Skeletal muscle tissue (tissue), 3 donors: ENCODE measurements at regions not wholly inside any gene's neighbourhood (a gene's known extent, or its start where the extent isn't known, plus 50 kb on each side); places are given as distances from the start of the nearest gene placed in this dataset.
"Not testable (repeated sequence)": the region's sequence is repeated elsewhere in the genome, so short reads cannot be mapped to it uniquely, and the experiment has no call there.

Experiments
- H3K27ac ChIP-seq: one replicate; pipeline ENCODE4 v1.7.0; 2013; ENCODE audit warnings: mild to moderate bottlenecking, low read depth, low read length, inconsistent platforms
- H3K27me3 ChIP-seq, 3 donors: one replicate each; pipeline ENCODE4 v1.7.0; 2013; ENCODE audit warnings: low read length in 3 of 3; ENCODE audit not compliant: control insufficient read depth in 3 of 3, insufficient read depth in 3 of 3
- H3K36me3 ChIP-seq, 3 donors: one replicate each; pipeline ENCODE4 v1.7.0; 2013; ENCODE audit warnings: low read length in 3 of 3; ENCODE audit not compliant: control insufficient read depth in 3 of 3, insufficient read depth in 3 of 3
- H3K4me1 ChIP-seq, 3 donors: one replicate each; pipeline ENCODE4 v1.7.0; 2013; ENCODE audit warnings: low read length in 3 of 3, mild to moderate bottlenecking in 3 of 3; ENCODE audit not compliant: control insufficient read depth in 3 of 3, insufficient read depth in 3 of 3
- H3K4me3 ChIP-seq, 3 donors: one replicate each; pipeline ENCODE4 v1.7.0; 2013; ENCODE audit warnings: low read length in 3 of 3
- H3K9ac ChIP-seq, 3 donors: one replicate each; pipeline ENCODE4 v1.7.0; 2013; ENCODE audit warnings: low read length in 3 of 3, mild to moderate bottlenecking in 3 of 3, moderate library complexity in 2 of 3, low read depth in 1 of 3
- H3K9me3 ChIP-seq, 3 donors: one replicate each; pipeline ENCODE4 v1.7.0; 2013; ENCODE audit warnings: low read length in 3 of 3; ENCODE audit not compliant: control insufficient read depth in 3 of 3
- donor health status: Osteomylitis.

DNA sequence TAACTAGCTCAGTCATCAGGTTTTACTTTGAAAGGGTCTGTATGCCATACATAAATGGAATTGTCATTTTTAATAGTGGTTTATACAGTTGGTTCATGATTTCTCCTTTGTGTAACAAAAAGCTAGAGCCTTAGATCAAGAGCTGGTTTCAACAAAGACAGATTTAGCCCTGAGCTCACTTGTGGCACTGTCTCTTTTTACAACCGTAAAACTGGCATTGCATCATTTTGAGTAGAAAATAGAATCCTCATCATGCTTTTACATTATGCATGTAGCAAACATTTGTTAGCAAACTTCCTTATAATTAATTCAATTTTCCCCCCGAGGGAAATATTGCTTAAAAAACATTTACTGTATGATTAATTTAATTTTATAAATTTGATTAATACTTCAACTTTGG lies 1871.5 kb downstream of the ARAP2 start:
- H3K27ac ChIP-seq = no peak overlapping the region
- H3K9ac ChIP-seq = no peak overlapping the region
- H3K36me3 ChIP-seq = no peaks in the 10 kb centered on the region
- H3K9me3 ChIP-seq = no peaks in the 10 kb centered on the region
- no peak overlapping the region for H3K4me3 ChIP-seq
- no peaks in the 10 kb centered on the region for H3K4me1 ChIP-seq
- H3K27me3 ChIP-seq = no peaks in the 10 kb centered on the region

DNA sequence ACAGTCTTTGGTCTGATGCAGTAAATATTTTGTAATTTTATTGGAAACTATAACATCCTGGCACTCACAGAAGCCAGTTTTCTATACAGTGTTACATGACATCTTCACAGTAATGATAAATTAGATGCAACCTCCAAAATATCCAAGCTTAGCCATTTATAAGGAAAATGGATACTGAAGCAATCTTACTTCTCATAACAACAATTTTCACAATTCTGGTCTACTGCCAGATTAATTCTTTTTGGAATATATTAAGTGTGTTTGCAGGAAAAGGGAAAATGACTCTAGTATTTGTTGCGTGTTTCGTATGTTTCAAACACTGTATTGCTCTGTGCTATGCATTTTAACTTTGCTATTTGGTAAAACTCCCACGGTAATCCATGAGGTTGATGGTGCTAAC lies 1870.9 kb downstream of the ARAP2 start:
- no peaks in the 10 kb centered on the region for H3K9me3 ChIP-seq
- no peak overlapping the region for H3K27ac ChIP-seq
- no peak overlapping the region for H3K9ac ChIP-seq
- no peaks in the 10 kb centered on the region for H3K27me3 ChIP-seq
- H3K4me1 ChIP-seq = no peaks in the 10 kb centered on the region
- no peaks in the 10 kb centered on the region for H3K36me3 ChIP-seq
- no peak overlapping the region for H3K4me3 ChIP-seq

DNA sequence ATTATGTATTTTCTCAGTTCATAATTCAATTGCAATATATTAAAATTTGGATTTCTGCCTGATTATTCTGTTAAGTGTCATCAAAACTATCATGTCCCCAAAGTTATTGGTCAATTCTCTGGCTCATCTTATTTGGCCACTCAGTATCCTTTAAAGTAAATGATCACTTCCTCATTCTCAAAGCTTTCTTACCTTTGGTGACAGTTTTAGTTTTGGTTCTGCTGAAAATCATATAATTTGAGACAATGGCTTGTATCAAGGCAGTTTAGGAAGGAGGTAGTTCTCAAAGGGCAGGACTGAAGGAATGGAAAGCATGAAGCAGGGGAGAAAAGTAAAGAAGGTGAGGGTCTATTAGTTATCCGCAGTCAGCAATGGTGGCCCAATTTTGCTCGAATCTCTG lies 1832.1 kb downstream of the ARAP2 start:
- Histone ChIP-seq H3K9ac (no peak overlapping the region), H3K9me3 (peaks cover 0 to 4% (median 2%) of the 10 kb centered on the region in 3 donors), H3K36me3 (no peaks in the 10 kb centered on the region), H3K27me3 (no peaks in the 10 kb centered on the region), H3K4me1 (no peaks in the 10 kb centered on the region), H3K4me3 (no peak overlapping the region), H3K27ac (no peak overlapping the region)

DNA sequence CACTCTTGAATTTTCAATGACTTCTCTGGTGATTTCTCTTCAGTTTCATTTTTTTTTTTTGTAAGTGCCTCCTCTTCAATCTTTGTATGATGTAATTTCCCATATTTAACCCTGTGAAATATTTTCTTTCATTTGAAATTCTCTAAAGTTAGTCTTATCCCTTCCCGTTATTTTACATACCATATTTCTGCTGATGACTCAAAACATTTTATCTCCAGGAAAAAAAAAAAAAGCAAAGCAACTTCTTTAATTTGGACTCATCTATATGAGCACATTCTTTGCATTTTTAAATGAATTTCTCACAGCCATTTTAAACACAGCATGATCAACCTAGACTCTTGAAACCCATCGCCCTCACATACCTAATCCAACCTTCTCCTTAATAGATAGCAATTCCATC lies 1831.4 kb downstream of the ARAP2 start:
- H3K27ac ChIP-seq = no peak overlapping the region
- H3K27me3 ChIP-seq = no peaks in the 10 kb centered on the region
- no peaks in the 10 kb centered on the region for H3K36me3 ChIP-seq
- H3K4me1 ChIP-seq = no peaks in the 10 kb centered on the region
- no peak overlapping the region for H3K9ac ChIP-seq
- H3K9me3 ChIP-seq = peaks cover 0 to 4% (median 2%) of the 10 kb centered on the region in 3 donors
- H3K4me3 ChIP-seq = no peak overlapping the region

DNA sequence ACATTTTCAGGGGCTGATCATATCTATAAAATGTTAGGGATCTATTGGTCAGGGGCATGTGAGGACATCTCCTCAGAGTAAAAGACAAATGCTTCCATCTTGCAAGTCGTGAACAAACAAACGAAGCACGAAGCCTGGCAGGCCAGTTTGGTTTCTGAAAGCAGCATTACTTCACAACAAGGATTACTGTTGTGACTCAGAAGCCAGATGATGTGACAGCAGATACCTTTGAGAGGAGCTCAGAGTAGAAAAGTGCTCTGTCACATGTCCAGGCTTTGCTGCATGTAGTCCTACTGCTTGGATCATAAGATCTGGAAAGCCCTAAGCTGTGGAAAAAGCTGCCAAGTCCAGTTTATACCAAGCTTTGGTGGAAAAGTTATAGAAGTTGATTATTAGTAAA lies 1827.2 kb downstream of the ARAP2 start:
- Histone ChIP-seq H3K9me3 (no peaks in the 10 kb centered on the region), H3K27ac (no peak overlapping the region), H3K4me1 (no peaks in the 10 kb centered on the region), H3K36me3 (no peaks in the 10 kb centered on the region), H3K4me3 (no peak overlapping the region), H3K9ac (no peak overlapping the region), H3K27me3 (no peaks in the 10 kb centered on the region)

DNA sequence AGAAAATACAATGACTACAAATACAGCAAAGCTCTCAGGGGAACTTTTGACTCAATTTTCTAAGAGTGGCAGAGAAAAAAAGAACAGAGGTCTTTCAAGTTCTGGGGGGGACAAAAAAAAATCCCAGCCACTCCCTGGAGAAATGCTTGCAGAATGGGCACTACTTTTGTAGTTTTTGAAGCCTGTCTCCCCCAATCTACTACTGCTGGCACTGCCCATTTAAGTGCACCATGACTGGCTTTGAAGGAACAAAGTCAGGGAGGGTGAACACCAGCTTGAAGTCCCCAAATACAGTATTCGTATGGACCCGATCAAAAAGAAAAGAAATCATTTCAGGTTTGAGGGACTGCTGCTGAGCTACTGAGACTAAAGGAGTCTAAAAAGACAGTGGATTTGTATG lies 1824.4 kb downstream of the ARAP2 start:
- no peaks in the 10 kb centered on the region for H3K36me3 ChIP-seq
- H3K27ac ChIP-seq = no peak overlapping the region
- H3K27me3 ChIP-seq = no peaks in the 10 kb centered on the region

DNA sequence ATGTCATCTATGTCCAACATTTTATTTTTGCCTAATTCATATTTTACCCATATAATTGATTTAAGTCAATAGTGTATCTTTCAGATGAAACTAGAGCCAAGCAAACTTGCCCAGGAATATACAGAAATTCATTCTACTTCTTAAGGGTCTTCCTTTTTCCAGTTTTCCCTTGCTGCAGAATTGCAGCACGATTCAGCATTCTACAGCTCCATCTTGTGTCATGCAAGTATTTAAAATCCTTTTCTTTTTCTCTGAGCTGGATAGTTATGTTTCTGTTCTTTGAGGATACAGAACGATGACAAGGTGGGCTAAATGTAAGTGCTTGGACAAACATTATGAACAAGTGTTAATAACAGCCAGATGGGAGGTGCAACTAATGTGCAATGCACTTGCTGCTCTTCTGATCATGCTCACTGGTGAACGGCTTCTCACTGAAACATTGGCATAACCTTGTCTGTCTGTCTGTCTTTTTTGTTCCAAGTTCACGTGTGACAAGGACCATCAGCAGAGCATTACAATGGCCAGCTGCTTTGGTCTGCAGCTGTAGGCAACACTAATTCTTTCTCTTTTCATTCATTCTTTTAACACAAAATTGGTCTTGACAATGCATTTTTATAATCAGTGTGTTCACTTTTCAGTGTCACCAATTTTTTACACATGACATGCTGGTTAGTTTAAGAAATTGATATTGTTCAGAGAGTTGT lies 1821.7 kb downstream of the ARAP2 start:
- H3K27me3 ChIP-seq = no peaks in the 10 kb centered on the region
- H3K27ac ChIP-seq = no peak overlapping the region
- no peaks in the 10 kb centered on the region for H3K4me1 ChIP-seq
- no peaks in the 10 kb centered on the region for H3K9me3 ChIP-seq
- no peaks in the 10 kb centered on the region for H3K36me3 ChIP-seq
- no peak overlapping the region for H3K4me3 ChIP-seq
- H3K9ac ChIP-seq = no peak overlapping the region

More for the DNA sequence above, 1824.4 kb downstream of the ARAP2 start:
- no peak overlapping the region for H3K4me3 ChIP-seq
- H3K4me1 ChIP-seq = no peaks in the 10 kb centered on the region
- H3K9me3 ChIP-seq = no peaks in the 10 kb centered on the region
- no peak overlapping the region for H3K9ac ChIP-seq

DNA sequence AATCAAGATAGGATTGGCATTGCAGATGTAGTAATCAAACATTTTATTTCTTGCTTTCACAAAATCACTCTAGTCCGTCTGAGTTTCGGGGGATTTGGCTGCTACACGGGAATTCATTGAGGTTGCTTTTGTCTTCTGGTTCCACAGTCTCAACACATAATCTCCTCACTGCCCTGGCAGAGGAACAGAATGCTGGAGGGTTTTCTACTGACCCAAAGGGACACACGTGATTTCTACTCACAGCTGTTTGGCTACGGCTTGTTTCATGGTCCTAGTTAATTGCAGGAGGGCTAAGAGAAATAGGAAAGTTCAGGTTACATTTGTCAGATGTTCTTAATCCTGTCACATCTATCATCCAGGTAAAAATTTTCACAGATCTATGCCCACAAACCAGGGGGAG lies 1811.6 kb downstream of the ARAP2 start:
- Histone ChIP-seq H3K27me3 (no peaks in the 10 kb centered on the region), H3K4me1 (no peaks in the 10 kb centered on the region), H3K9me3 (no peaks in the 10 kb centered on the region), H3K27ac (no peak overlapping the region), H3K9ac (no peak overlapping the region), H3K4me3 (no peak overlapping the region), H3K36me3 (no peaks in the 10 kb centered on the region)

DNA sequence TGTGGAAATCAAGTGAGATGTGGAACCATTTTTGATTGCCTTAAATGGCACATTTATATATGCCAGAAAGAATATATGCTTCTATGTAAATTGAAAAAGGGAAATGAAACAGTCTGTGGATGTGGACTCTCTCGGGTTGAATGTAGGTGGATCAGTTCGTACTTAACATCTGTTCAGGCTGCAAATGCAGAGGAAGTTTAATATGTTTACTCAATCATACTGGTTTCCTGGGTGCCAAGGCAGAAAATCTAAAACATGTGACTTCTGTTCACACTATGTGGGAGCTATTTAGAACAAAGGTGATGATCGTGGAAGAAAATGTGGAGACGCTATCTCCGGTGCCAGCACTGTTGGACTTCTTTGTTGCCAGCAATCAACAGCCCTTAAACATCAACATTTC lies 1809.9 kb downstream of the ARAP2 start:
- not testable (repeated sequence) for H3K9me3 ChIP-seq, H3K9ac ChIP-seq, H3K36me3 ChIP-seq, H3K4me3 ChIP-seq, H3K27ac ChIP-seq, H3K27me3 ChIP-seq, H3K4me1 ChIP-seq

DNA sequence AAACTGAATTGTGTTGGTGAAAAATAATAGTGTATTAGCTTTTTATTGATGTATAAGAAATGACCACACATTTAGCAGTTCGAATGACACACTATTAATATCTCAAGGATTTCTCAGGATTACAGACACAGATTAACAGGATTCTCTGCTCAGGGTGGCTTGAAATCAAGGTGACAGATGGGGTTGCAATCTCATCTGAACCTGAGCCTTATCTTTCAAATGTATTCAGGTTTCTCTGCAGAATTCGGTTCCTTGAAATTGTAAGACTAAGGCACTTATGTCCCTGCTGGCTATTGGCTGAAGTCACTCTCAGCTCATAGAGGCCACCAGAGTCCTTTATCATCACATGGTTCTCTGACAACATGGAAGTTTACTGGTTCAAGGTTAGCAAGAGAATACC lies 1780.1 kb downstream of the ARAP2 start:
- H3K9ac ChIP-seq = no peak overlapping the region
- no peak overlapping the region for H3K4me3 ChIP-seq
- H3K27ac ChIP-seq = no peak overlapping the region
- H3K36me3 ChIP-seq = no peaks in the 10 kb centered on the region
- no peaks in the 10 kb centered on the region for H3K4me1 ChIP-seq
- H3K27me3 ChIP-seq = no peaks in the 10 kb centered on the region
- no peaks in the 10 kb centered on the region for H3K9me3 ChIP-seq
